ENCODE measurements at regions not wholly inside any gene's neighbourhood (a gene's known extent, or its start where the extent isn't known, plus 50 kb on each side); places are given as distances from the start of the nearest gene placed in this dataset.

DNA sequence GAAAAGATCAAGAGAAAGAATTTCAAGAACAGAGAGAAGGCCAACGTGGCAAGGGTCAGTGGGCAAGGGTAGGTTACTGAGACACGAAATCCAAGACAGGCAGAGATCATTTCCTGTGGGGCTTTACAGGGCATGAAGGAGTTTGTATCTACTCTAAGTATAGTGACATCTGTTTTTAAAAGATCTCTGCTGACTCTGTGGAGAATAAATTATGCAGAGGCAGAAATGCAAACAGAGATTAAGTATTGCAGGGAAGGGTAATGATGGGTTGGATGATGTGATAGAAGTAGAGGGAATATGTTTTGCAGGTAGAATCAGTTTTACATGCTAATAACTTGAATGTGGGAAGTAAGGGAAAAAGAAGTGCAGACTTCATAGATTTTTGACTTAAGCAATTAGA, 243.5 kb downstream of the FRK start:
- Mint-ChIP-seq H3K4me1 (ENCODE audit: unreplicated experiment) (no peaks in the 10 kb centered on the region), H3K36me3 (ENCODE audit: low read depth, unreplicated experiment) (no peaks in the 10 kb centered on the region), H3K9me3 (ENCODE audit: unreplicated experiment) (no peaks in the 10 kb centered on the region), H3K27ac (ENCODE audit: unreplicated experiment) (no peak overlapping the region), H3K27me3 (ENCODE audit: unreplicated experiment) (no peaks in the 10 kb centered on the region), H3K4me3 (ENCODE audit: unreplicated experiment) (no peak overlapping the region)
- TF ChIP-seq, protein P1, sequence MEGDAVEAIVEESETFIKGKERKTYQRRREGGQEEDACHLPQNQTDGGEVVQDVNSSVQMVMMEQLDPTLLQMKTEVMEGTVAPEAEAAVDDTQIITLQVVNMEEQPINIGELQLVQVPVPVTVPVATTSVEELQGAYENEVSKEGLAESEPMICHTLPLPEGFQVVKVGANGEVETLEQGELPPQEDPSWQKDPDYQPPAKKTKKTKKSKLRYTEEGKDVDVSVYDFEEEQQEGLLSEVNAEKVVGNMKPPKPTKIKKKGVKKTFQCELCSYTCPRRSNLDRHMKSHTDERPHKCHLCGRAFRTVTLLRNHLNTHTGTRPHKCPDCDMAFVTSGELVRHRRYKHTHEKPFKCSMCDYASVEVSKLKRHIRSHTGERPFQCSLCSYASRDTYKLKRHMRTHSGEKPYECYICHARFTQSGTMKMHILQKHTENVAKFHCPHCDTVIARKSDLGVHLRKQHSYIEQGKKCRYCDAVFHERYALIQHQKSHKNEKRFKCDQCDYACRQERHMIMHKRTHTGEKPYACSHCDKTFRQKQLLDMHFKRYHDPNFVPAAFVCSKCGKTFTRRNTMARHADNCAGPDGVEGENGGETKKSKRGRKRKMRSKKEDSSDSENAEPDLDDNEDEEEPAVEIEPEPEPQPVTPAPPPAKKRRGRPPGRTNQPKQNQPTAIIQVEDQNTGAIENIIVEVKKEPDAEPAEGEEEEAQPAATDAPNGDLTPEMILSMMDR (IDR thresholded peaks at IDR 0.05; ENCODE audit: unreplicated experiment), result no peak
- DNase-seq (ENCODE audit: low spot score), result no peak

DNA sequence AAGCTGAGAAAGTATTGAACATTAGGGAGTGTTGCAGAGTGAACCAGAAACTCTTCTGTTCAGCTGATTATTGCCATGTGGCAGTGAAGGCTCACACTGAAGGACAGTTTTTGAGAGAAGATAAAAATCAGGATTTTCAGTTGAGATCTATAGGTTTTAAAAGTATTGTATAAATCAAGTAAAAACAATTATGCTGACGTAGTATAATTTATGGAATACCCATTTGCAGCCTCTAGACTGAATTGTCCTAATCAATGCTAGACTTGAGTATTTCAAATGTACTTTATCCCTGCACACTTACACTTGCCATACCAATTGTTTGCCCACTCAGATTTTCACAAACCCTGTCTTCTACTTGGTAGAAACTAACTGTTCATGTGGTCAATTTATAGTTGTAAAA, 245.8 kb downstream of the FRK start:
- no peak for DNase-seq (ENCODE audit: low spot score)
- Mint-ChIP-seq H3K4me3 (ENCODE audit: unreplicated experiment) (no peak overlapping the region), H3K36me3 (ENCODE audit: low read depth, unreplicated experiment) (no peaks in the 10 kb centered on the region), H3K27me3 (ENCODE audit: unreplicated experiment) (no peaks in the 10 kb centered on the region), H3K27ac (ENCODE audit: unreplicated experiment) (no peak overlapping the region), H3K9me3 (ENCODE audit: unreplicated experiment) (no peaks in the 10 kb centered on the region), H3K4me1 (ENCODE audit: unreplicated experiment) (no peaks in the 10 kb centered on the region)
- TF ChIP-seq, protein P1 (IDR thresholded peaks at IDR 0.05; ENCODE audit: unreplicated experiment), result no peak

DNA sequence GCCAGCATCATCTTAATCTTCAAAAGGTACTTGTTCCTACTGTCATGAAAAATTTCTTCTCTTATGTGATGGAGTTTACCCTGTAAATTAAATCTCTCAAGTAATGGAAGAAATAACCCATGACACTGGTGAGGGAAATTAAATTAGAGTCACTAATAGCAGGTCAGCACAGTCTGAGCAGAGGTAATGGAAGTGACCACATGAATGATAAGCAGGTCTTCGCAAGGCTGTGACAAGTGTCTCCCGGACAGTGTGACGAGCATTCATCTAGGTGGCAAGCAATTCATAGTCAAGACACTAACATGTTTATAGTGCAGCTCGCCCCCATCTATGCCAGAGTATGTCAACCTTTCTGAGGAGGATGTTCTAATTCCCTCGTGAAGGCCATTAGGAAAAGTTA, 249.2 kb downstream of the FRK start:
- DNase-seq (ENCODE audit: low spot score), result no peak
- no peaks in the 10 kb centered on the region for H3K36me3 Mint-ChIP-seq (ENCODE audit: low read depth, unreplicated experiment)
- H3K4me1 Mint-ChIP-seq (ENCODE audit: unreplicated experiment), result no peaks in the 10 kb centered on the region
- H3K4me3 Mint-ChIP-seq (ENCODE audit: unreplicated experiment), result no peak overlapping the region
- H3K27me3 Mint-ChIP-seq (ENCODE audit: unreplicated experiment), result no peaks in the 10 kb centered on the region
- H3K27ac Mint-ChIP-seq (ENCODE audit: unreplicated experiment), result no peak overlapping the region
- H3K9me3 Mint-ChIP-seq (ENCODE audit: unreplicated experiment), result no peaks in the 10 kb centered on the region
- TF ChIP-seq, protein P1 (IDR thresholded peaks at IDR 0.05; ENCODE audit: unreplicated experiment), result no peak

DNA sequence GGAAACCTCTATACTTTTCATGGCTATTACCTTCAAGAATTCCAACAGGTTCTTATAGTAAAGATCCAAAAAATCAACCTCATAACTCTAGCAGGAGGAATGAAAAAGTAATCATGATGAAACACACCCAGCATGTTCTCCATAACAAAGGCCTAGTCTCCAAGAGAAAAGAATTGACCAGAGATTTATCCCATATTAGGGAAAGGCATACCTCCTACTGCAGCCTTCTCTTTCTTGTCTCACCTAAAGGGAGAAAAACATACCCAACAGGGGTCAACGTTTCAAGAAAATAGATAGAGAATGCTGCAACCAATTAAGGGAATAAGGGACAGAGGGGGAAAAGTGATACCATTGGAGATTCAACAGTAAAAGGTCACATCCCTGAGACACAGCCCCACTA, 262.5 kb downstream of the FRK start:
- TF ChIP-seq, protein P1 (IDR thresholded peaks at IDR 0.05; ENCODE audit: unreplicated experiment), result no peak
- DNase-seq (ENCODE audit: low spot score), result no peak
- H3K4me3 Mint-ChIP-seq (ENCODE audit: unreplicated experiment), result no peak overlapping the region
- no peaks in the 10 kb centered on the region for H3K9me3 Mint-ChIP-seq (ENCODE audit: unreplicated experiment)
- H3K27me3 Mint-ChIP-seq (ENCODE audit: unreplicated experiment), result no peaks in the 10 kb centered on the region
- no peaks in the 10 kb centered on the region for H3K36me3 Mint-ChIP-seq (ENCODE audit: low read depth, unreplicated experiment)
- no peaks in the 10 kb centered on the region for H3K4me1 Mint-ChIP-seq (ENCODE audit: unreplicated experiment)
- H3K27ac Mint-ChIP-seq (ENCODE audit: unreplicated experiment), result no peak overlapping the region

DNA sequence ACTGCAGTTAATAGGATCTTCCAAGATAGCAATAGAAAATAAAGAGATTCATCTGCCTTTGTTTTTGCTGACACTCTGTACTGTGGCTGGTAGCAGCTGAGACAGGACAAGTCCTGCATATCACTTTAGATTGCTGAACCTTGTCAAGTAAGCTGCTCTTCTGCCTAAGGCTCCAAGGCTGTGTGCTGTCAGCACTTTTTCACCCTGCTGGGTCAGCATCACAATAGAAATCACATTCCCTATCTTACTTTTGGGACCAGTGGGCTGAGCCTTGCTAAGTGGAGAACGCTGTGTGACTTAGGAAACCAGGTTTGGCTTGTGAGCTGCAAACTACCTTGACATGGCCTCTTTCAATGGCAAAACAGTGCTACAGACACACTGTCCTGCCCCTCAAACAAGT, 263.9 kb downstream of the FRK start:
- Mint-ChIP-seq H3K27ac (ENCODE audit: unreplicated experiment) (no peak overlapping the region), H3K4me1 (ENCODE audit: unreplicated experiment) (no peaks in the 10 kb centered on the region), H3K4me3 (ENCODE audit: unreplicated experiment) (no peak overlapping the region), H3K36me3 (ENCODE audit: low read depth, unreplicated experiment) (no peaks in the 10 kb centered on the region), H3K27me3 (ENCODE audit: unreplicated experiment) (no peaks in the 10 kb centered on the region), H3K9me3 (ENCODE audit: unreplicated experiment) (no peaks in the 10 kb centered on the region)
- DNase-seq (ENCODE audit: low spot score), result no peak
- TF ChIP-seq, protein P1 (IDR thresholded peaks at IDR 0.05; ENCODE audit: unreplicated experiment), result no peak

Measured in endothelial cell (in vitro differentiated cells).